ENCODE measurements at regions not wholly inside any gene's neighbourhood (a gene's known extent, or its start where the extent isn't known, plus 50 kb on each side); places are given as distances from the start of the nearest gene placed in this dataset.

DNA sequence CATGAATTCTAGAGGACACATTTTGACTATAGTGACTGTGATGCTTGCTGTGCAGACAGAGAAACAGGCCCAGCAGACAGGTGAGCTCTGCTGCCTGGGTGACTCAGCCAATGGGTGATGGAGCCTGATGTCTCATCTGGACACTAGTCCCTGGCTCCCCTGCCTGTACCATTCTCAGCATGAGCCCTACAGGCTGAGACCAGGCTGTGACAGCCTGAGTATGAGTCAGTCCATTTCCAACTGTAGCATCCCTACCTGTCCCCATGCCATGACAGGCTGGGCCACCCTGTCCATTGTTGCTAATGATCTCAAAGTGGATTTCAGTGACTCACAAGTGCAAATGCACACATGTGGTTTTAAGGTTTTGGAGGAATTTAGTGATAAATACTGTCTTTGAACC lies 102.5 kb upstream of the EEF2KMT start:
- TF ChIP-seq, protein P1, sequence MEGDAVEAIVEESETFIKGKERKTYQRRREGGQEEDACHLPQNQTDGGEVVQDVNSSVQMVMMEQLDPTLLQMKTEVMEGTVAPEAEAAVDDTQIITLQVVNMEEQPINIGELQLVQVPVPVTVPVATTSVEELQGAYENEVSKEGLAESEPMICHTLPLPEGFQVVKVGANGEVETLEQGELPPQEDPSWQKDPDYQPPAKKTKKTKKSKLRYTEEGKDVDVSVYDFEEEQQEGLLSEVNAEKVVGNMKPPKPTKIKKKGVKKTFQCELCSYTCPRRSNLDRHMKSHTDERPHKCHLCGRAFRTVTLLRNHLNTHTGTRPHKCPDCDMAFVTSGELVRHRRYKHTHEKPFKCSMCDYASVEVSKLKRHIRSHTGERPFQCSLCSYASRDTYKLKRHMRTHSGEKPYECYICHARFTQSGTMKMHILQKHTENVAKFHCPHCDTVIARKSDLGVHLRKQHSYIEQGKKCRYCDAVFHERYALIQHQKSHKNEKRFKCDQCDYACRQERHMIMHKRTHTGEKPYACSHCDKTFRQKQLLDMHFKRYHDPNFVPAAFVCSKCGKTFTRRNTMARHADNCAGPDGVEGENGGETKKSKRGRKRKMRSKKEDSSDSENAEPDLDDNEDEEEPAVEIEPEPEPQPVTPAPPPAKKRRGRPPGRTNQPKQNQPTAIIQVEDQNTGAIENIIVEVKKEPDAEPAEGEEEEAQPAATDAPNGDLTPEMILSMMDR (IDR thresholded peaks at IDR 0.05; ENCODE audit: low read depth, low read length): no peak
- TF ChIP-seq MYC (IDR thresholded peaks at IDR 0.05; ENCODE audit: low read depth, low read length) (no peak), POLR2A (IDR thresholded peaks at IDR 0.05; ENCODE audit: extremely low read depth, insufficient read length) (no peak)
